T-helper 2 cell treated with Interferon-gamma antibody and Interleukin-4, amounts not matched to agents 100 ng/mL and 5 ng/mL, for 36 hours (primary cell): ENCODE measurements at regions not wholly inside any gene's neighbourhood (a gene's known extent, or its start where the extent isn't known, plus 50 kb on each side); places are given as distances from the start of the nearest gene placed in this dataset.
"Not testable (repeated sequence)": the region's sequence is repeated elsewhere in the genome, so short reads cannot be mapped to it uniquely, and the experiment has no call there.

Experiments
- intact Hi-C: fragments of 100-400 bp; cut with micrococcal nuclease; formaldehyde crosslinking; loops from one replicate; pipeline ENCODE4 v1.15.1; 2023

GRCh38 chr7:50251765-50252164, 52.8 kb upstream of the IKZF1 start:
- intact Hi-C loops = no loop called here

DNA sequence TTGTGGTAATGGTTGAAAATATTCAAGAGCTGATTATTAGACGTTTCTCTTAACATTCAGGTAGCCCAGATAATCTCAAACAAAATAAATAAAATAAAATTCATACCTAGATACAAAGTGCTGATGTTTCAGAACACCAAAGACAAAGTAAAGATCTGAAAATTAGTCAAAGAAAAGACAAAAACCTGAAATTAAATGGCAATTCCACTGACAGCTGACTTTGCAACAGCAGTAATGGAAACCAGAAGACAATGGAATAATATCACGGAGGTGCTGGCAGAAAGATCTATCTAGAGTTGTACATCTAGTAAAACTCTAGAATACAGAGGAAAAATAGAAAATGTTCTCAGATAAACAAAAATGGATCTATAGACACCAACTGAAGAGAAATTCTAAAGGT, 58.0 kb upstream of the IKZF1 start:
- intact Hi-C loops = loop anchor here (2.0 kb wide), 1 partner anchor 14 kb away; no protein-coding TSS in a partner anchor

GRCh38 chr7:50242111-50242510, 62.4 kb upstream of the IKZF1 start:
- intact Hi-C loops = not testable (repeated sequence)

GRCh38 chr7:50240699-50241098, 63.8 kb upstream of the IKZF1 start:
- intact Hi-C loops = not testable (repeated sequence)

DNA sequence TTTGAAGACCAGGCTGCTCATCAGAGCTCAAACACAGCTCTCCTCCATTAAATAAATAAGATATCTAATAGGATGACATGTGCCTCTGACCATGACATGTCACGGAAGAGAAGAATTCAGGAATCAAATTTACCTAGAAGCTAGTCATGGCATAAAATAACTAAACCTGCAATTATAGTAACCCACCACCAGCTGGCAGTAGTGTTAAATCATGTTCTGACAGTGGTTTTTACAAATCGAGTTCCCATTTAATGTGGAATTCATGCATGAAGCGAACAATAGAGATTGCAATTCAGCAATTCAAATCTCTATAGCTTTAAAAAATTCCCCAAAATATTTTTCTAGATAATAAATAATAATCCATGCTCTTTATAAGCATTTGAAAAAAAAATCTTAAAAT, 74.6 kb upstream of the IKZF1 start:
- intact Hi-C loops = loop anchor here (5.0 kb wide), 1 partner anchor 37 kb away; no protein-coding TSS in a partner anchor

DNA sequence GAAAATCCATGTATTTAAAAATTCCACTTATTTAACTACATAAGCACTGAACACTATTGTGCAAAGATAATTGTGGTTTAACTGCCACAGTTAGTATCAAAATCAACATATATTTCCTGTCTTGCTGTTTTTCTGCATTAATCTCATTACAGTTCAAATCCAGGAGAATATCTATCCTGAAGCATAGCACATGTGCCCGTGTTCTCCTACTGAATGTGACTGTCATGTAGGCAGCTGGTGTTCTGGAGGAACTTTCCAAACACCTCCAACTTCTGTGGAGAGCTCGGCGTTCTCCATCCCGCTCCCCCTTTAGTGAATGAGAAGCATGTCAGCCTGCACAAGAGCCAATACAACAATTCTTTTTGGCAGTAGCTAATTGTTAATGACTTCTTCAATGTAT, 76.4 kb upstream of the IKZF1 start:
- intact Hi-C loops = loop anchor here (5.0 kb wide), 1 partner anchor 39 kb away; no protein-coding TSS in a partner anchor

DNA sequence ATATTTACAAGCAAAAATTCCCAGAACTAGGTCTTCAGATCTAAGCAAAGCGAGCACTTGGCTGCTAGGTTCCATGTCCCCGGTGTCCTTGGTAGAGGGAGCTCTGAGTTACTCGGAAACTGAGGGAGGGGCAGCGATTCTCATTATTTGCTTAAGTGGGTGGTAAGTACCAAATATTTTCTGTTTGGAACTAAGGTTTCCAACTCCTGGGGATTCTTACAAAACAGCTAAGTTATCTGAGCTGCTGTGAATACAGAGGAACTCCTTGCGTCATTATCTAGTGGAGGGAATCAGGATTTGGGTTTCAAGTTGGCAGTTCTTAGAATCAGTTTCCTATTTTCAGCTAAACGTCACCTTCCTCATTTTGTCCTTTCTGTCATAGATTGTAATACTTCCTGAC, 76.8 kb upstream of the IKZF1 start:
- intact Hi-C loops = loop anchor here (1.0 to 5.0 kb wide), 2 partner anchors 16 to 40 kb away; no protein-coding TSS in a partner anchor

GRCh38 chr7:50226669-50227068, 77.8 kb upstream of the IKZF1 start:
- intact Hi-C loops = loop anchor here (1.0 to 5.0 kb wide), 2 partner anchors 15 to 41 kb away; no protein-coding TSS in a partner anchor

GRCh38 chr7:50226145-50226544, 78.4 kb upstream of the IKZF1 start:
- intact Hi-C loops = loop anchor here (5.0 kb wide), 1 partner anchor 41 kb away; no protein-coding TSS in a partner anchor

DNA sequence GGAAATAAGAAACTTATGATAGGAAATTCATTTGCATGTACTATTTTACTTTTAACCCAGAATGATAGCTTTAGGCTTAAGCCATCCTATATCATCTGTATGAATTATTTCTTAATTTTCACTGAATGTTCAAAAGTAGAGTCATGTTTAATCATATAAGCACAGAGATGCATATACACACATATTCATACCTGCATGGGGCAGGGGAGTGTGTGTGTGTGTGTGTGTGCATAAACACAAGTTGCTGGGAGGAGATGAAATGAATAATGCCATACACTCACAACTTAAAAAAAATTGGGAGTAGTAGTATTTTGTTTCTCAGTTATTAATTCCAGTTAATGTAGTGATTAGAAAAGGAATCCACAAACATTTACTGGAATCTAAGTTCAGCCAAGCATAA, 83.1 kb upstream of the IKZF1 start:
- intact Hi-C loops = no loop called here

GRCh38 chr7:50221028-50221427, 83.5 kb upstream of the IKZF1 start:
- intact Hi-C loops = no loop called here

GRCh38 chr7:50220273-50220672, 84.2 kb upstream of the IKZF1 start:
- intact Hi-C loops = no loop called here

GRCh38 chr7:50217821-50218281, 86.7 kb upstream of the IKZF1 start:
- intact Hi-C loops = no loop called here

DNA sequence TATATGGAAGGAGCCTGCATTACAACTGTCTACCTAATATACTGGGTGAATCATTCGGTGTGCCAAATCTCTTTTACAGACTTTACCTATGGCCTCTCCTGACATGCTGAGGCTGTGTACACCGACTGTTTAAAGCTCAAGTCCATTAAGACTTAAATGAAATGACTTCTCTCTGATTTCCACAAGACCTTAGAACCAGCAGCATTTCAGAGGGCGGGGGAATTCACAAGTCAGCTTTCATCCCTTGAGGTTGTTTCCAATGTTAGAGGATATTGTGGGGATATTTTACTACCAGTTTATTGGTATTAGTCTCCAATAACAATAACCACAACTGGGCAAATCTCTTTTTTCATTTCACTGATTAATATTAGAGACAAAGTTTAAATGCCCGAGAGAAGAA, 87.1 kb upstream of the IKZF1 start:
- intact Hi-C loops = no loop called here

- intact Hi-C loops = no loop called here
Measured at GRCh38 chr7:50216626-50217025, 87.9 kb upstream of the IKZF1 start.

DNA sequence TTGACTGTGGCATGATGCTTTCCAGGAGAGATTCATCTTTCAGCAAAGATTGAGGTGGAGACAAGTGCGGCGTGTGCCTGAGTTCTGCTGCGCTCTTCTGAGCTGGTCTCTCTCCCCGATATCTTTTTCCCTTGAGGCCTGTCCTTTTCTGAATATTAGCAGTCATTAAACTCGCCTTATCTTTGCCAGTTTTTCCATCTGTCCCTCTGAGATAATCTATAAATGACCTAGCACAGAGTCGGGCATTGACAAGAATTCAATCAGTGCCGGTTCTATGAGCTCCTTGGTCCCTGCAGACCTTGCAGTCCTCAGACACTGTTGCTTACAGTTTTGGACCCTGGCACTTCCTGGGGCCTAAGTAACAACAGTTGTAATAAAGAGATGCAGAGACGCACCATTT, 89.7 kb upstream of the IKZF1 start:
- intact Hi-C loops = no loop called here

- intact Hi-C loops = no loop called here
Measured at GRCh38 chr7:50214126-50214670, 90.3 kb upstream of the IKZF1 start.

- intact Hi-C loops = loop anchor here (1.0 kb wide), 1 partner anchor 53 kb away; no protein-coding TSS in a partner anchor
Measured at GRCh38 chr7:50213622-50214017, 90.9 kb upstream of the IKZF1 start.

DNA sequence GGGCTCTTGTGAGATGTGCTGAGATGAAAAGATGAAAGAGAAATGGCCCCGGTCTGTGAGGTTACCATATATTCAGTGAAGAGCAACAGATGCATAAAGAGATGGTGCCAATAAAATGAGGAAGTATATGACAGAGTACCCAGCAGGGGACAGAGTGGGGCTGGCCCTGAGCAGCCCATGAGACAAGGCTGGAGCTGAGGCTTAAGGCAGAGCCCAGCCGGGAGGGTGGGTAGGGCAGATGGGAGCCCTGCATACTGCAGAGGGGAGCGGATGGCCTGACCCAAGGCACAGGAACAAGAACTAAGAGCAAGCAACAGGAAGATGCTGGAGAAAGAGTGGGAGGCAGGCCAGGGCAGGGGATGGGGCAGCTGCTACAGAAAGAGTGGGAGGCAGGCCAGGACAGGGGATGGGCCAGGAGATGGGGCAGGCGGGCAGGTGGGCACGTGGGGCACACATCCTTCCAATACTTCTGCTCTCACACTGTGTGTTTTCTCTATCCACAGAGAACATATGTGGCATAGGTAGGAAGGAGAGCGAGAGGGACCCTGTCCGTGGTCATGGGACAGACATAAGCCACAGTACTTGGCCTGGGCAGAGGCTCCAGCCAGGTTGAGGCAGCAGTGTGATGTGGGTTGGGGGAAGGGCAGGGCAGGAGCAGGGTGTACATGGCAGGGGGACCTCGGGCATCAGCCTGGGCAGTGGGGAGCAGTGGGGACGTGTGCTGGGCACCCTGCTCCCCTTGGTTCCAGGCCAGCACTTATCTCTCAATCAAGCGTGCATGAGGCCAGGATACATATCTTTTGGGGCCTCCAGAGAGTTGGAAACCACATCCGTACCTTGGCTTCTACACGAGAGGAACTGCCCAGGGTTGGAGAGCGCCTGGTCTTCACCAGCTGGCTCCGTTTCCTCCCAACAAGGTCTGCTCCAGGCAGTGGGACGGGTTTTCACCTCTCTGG, 91.6 kb upstream of the IKZF1 start:
- intact Hi-C loops = loop anchor here (1.0 kb wide), 1 partner anchor 53 kb away; no protein-coding TSS in a partner anchor

- intact Hi-C loops = no loop called here
Measured at GRCh38 chr7:50212016-50212325, 92.5 kb upstream of the IKZF1 start.

DNA sequence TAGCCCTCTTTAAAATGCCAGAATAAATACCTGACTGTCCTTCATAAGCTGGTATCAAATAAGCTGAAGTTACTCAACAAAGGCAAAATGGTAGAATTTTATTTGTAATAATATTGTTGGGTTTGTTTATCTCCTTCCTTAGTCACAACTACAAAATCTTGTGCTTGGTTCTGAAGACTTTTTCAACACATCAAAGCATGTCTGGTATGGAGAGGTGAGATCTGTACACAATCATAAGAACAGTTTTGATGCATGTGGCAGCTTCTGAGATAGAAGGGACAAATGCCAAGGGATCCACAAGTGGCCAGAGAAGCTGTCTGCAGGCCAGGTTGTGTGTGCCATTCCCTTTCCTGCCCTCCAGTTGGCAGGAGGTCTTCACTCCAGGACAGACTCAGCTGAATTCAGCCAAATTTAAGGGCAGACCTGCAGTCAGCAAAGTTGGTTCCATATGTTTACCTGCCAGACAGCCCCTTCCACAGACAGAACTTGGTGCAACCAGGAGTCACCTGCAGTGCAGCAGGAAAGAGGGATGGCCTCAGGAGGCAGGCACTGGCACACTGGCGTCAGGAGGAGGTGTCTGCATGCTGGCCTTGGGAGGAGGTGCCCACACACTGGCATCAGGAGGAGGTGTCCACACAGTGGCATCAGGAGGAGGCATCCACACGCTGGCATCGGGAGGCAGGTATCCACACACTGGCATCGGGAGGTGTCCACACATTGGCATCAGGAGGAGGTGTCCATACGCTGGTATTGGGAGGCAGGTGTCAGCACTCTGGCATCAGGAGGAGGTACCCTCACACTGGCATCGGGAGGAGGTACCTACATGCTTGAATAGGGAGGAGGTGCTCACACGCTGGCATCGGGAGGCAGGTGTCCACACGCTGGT, 93.1 kb upstream of the IKZF1 start:
- intact Hi-C loops = loop anchor here (1.0 kb wide), 1 partner anchor 16 kb away; no protein-coding TSS in a partner anchor
